Prostate gland (tissue), 2 donors: ENCODE measurements at regions not wholly inside any gene's neighbourhood (a gene's known extent, or its start where the extent isn't known, plus 50 kb on each side); places are given as distances from the start of the nearest gene placed in this dataset.

Experiments used
- POLR2A ChIP-seq: fragments of 450-650 bp; IDR thresholded peaks from one replicate; pipeline ENCODE4 v1.6.1; 2016; ENCODE audit warnings: antibody characterized with exemption, mild to moderate bottlenecking
- POLR2AphosphoS5 ChIP-seq: sonication (generic); formaldehyde crosslinking; IDR thresholded peaks from one replicate; pipeline ENCODE4 v1.6.1; 2017; ENCODE audit warnings: antibody characterized with exemption
- TF ChIP-seq, protein P1 (sequence below), 4 experiments: fragments of 200-600 bp in 2 of 4; fragments of 450-650 bp in 2 of 4; sonication (generic) in 2 of 4; IDR thresholded peaks; 1 replicate in 3 of 4; 2 replicates in 1 of 4; pipeline ENCODE4 v1.5.1; 2016 to 2019; ENCODE audit warnings: antibody characterized with exemption in 4 of 4, mild to moderate bottlenecking in 2 of 4, moderate library complexity in 2 of 4

DNA sequence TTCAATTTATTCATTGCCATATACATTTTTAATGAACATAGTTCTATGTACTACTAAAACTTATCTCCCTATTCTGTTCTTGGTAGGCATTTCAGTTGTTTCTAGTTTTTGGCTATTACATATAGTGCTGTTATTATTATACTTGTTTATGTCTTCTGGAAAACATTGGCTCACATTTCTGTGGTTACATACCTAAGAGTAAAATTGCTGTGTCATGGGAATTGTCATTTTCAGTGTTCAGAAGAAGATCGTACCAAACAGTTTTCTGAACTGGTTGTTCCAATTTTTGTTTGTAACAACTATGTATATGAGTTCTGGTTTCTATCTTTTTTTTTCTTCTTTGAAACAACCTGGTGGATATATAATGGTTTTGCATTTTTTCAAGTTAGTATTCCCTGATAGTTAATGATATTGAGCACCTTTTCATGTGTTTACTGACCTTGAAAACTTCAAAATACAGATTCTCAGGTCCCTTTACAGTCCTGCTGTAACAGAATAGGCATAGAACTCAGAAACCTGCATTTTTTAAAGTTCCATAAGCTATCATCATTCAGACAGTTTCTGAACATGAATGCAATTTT, 230.7 kb downstream of the JRKL start:
- TF ChIP-seq, protein P1, sequence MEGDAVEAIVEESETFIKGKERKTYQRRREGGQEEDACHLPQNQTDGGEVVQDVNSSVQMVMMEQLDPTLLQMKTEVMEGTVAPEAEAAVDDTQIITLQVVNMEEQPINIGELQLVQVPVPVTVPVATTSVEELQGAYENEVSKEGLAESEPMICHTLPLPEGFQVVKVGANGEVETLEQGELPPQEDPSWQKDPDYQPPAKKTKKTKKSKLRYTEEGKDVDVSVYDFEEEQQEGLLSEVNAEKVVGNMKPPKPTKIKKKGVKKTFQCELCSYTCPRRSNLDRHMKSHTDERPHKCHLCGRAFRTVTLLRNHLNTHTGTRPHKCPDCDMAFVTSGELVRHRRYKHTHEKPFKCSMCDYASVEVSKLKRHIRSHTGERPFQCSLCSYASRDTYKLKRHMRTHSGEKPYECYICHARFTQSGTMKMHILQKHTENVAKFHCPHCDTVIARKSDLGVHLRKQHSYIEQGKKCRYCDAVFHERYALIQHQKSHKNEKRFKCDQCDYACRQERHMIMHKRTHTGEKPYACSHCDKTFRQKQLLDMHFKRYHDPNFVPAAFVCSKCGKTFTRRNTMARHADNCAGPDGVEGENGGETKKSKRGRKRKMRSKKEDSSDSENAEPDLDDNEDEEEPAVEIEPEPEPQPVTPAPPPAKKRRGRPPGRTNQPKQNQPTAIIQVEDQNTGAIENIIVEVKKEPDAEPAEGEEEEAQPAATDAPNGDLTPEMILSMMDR (IDR thresholded peaks at IDR 0.05) = no peak
- TF ChIP-seq POLR2A = no peak
- TF ChIP-seq POLR2AphosphoS5 = no peak
